NOMO-1 (cell line): ENCODE measurements at regions not wholly inside any gene's neighbourhood (a gene's known extent, or its start where the extent isn't known, plus 50 kb on each side); places are given as distances from the start of the nearest gene placed in this dataset.
A peak's percentile ranks its signal among the peaks of the same experiment; 100 is the strongest.

ENCODE experiments used
- DNase-seq, 2 experiments: peaks; one replicate each; lab custom pipeline; 2025; ENCODE audit not compliant: unreplicated experiment in 2 of 2; lab: John Stamatoyannopoulos, UW

- DNase-seq = no peak
These were observed 152.1 kb downstream of the OAT start for GRCh38 chr10:124266468-124267230.

GRCh38 chr10:124265776-124266467 is 152.8 kb downstream of the OAT start:
- no peak for DNase-seq

- DNase-seq = no peak
These were observed 153.4 kb downstream of the OAT start for GRCh38 chr10:124265391-124265745.

GRCh38 chr10:124264711-124265390 is 153.9 kb downstream of the OAT start:
- no peak for DNase-seq

GRCh38 chr10:124264271-124264670 is 154.5 kb downstream of the OAT start:
- no peak for DNase-seq

DNA sequence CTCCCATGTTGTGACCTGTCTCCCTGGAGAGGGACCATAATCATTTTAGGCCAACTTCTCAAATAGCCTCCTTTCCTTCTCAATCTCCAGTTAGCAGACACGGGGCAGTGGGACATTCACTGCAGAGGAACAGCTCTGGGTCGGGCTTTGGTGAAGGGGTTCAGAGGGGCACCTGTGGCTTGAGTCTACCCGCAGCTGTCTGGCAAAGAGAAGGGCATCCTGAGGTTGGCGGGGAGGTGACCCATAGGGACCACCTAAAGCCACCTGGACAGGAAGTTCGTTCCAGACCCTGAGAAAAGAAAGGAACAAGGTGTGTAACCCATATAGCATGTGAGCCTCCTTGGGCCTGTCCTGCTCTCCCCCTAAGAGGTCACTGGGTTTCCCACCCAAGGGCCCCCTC is 155.0 kb downstream of the OAT start:
- no peak for DNase-seq

DNA sequence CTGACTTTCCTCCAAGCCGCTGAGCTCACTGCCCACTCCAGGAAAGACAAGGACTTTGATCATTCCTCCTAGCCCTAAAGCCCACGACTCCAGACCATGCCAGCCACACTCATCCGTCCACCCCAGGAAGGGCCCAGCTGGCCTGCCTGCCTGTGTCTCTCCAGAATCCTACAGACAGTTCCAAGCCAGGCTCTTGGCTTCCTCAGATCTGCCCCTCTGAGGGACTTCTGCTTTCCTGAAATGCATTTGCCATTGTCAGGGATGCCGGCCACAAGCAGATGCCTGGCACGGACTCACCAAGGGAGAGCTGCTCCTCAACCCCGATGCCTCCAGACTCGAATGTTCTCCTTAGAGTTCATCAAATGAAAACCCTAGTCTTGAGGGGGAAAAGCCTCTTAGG is 155.8 kb downstream of the OAT start:
- no peak for DNase-seq

GRCh38 chr10:124262234-124262865 is 156.4 kb downstream of the OAT start:
- no peak for DNase-seq

DNA sequence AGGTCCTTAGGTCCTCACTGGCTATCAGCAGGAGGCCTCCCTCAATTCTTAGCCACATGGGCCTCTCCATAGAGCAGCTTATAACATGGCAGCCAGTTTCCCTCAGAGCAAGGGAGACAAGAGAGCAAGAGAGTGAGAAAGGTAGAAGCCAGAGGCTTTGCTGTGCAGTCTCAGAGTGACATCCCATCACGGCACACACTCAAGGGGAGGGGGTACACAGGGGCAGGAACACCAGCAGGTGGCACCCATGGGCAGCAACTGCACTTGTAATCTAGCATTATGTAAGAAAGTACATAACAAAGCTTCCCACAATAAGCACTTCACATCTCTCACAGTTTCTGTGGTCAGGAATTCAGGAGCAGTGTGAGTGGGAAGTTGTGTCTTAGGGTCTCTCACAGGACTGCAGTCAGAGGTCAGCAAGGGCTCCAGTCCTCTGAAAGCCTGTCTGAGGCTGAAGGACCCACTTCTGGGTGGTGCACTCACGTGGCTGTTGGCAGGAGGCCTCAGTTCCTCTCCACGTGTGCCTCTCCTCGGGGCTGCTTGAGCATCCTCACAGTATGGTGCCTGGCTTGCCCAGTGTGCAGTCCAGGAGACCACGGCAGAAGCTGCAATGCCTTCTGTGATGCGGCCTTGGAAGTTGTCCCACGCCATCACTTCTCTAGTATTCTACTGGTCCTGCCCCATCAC is 159.4 kb downstream of the OAT start:
- DNase-seq = peak in 1 of 2 experiments; percentile 4

GRCh38 chr10:124257781-124258180 is 160.9 kb downstream of the OAT start:
- no peak for DNase-seq

GRCh38 chr10:124256151-124256550 is 162.6 kb downstream of the OAT start:
- no peak for DNase-seq

DNA sequence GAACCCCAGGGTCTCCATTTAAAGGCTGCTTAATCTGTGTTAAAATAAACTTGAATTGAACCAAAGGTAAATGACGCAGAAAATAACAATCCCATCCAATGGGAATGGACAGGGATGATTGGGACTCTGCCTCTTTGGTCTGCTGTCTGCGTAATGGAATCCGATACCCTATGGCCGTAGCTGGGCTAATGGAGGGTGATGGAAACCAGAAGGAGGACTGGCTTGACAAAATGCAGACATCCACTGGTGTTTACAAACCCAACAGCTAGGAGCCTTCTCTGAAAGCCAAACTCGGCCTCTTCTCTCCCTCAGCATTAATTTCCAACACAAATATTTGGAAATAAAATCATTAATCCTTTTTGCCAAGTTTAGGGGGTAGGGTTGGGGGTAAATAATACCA is 162.2 kb upstream of the CHST15 start:
- DNase-seq = no peak

DNA sequence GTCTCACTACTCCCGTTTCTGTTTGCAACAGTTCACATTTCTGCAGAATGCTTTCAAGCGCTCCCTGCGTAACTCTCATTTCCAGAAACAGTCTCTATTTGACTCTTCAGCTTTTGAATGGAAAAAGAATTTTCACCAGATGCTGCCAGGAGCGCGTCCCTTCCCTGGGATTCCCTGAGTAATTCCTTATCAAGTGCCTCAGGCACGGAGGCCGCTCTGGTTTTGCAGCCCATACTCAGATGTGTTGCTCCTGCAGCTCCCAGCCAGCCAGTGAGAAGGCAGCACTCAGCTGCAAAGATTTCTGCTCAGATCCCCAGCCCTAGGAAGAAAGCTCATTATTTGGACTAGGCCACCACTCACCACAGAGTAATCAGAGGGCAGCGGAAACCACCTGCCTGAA is 161.1 kb upstream of the CHST15 start:
- DNase-seq = no peak

DNA sequence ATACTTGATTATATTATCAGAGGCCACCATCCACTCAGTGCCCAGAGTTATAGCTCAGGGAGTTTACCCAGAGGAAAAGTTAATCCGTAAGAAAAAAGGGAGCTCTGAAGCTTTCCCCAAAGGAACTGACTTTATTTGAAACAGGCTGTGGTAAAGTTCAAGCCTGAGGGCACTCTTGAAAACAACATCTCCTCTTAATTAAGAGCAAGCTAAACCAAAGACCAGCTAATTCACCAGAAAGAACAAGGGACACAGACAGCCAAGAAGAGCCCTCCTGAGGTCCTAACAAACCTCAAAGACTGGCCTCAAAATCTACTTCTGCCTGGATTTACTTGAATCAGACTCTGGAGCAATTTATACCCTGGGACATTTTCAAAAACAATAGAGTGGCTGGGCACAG is 159.6 kb upstream of the CHST15 start:
- DNase-seq = no peak

- DNase-seq = no peak
These were observed 158.8 kb upstream of the CHST15 start for GRCh38 chr10:124252097-124252715.

- peak; percentile 43 to 55 for DNase-seq
These were observed 158.1 kb upstream of the CHST15 start for GRCh38 chr10:124251317-124252065.

DNA sequence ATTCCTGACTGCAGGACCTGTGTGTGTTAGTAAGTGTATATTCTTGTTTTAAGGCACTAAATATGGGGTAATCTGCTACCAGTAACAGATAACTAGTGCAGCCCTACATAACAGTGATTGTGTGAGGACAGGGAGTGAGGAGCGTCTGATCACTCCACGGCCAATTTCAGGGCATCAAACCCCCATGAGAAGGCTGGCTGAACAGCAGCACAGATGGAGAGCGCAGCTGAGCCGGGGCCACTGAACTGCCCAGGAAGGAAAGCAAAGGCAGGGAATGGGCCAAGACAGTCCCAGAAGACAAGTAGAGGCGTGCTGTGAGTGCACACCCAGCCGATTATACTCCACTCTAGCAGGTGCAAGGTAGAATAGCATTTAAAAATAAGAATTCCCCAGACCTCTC is 157.1 kb upstream of the CHST15 start:
- no peak for DNase-seq

DNA sequence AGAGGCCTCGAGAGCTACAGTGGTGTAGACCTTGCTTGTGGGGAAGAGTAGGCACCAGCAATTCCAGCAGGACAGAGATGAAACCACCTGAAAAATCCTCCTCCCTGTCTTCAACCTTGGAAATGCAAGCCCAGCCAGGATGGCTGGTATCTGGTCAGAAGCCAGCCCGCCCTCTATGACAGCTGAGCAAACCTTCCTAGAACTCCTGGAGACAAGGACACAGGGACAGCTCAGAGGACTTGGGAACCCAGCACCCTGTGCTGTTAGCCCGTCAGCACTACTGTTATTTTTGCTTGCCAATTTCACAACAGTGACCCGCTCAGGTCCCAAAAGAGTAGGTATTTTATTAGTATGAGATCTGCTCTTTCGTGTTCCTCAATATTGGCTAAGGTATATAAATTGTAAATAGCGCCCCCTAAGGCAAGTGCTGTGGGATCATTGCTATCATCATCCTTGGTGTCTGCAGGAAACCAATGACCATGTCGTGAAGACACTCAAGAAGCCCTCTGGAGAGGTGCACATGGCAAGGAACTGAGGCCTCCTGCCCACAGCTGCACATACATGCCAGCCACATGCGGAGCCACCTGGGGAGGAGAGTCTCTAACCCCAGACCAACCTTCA is 156.5 kb upstream of the CHST15 start:
- no peak for DNase-seq

DNA sequence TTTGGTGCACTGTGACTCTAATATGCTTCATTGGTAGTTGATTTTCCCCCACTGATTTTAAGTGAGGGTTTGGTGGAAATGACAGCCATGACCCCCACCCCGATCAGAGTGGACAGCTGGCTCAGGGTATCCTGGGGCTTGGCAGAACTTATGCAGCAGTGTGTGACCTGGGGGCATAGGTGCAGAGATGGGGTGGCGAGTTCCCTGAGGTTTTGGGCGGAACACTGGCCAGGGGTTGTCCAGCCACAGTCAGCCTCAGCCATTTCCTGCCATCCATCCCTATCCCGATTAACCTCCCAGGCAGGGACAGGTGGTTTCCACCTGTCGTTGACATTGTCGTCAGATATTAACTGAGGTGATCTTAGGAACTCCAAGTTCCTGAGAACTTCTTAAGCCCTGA is 155.8 kb upstream of the CHST15 start:
- DNase-seq = no peak
